ENCODE measurements at regions not wholly inside any gene's neighbourhood (a gene's known extent, or its start where the extent isn't known, plus 50 kb on each side); places are given as distances from the start of the nearest gene placed in this dataset.

GRCh38 chr1:30596470-30596869, 126.9 kb downstream of the MATN1 start:
- TF ChIP-seq, protein P1, sequence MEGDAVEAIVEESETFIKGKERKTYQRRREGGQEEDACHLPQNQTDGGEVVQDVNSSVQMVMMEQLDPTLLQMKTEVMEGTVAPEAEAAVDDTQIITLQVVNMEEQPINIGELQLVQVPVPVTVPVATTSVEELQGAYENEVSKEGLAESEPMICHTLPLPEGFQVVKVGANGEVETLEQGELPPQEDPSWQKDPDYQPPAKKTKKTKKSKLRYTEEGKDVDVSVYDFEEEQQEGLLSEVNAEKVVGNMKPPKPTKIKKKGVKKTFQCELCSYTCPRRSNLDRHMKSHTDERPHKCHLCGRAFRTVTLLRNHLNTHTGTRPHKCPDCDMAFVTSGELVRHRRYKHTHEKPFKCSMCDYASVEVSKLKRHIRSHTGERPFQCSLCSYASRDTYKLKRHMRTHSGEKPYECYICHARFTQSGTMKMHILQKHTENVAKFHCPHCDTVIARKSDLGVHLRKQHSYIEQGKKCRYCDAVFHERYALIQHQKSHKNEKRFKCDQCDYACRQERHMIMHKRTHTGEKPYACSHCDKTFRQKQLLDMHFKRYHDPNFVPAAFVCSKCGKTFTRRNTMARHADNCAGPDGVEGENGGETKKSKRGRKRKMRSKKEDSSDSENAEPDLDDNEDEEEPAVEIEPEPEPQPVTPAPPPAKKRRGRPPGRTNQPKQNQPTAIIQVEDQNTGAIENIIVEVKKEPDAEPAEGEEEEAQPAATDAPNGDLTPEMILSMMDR (CRISPR knock-in tag; IDR thresholded peaks at IDR 0.05), result no peak
- TF ChIP-seq ARNT (IDR thresholded peaks at IDR 0.05) (no peak), ZBTB7A (CRISPR knock-in tag; IDR thresholded peaks at IDR 0.05) (no peak), TRIM24 (CRISPR knock-in tag; IDR thresholded peaks at IDR 0.05) (no peak), ZNF180 (CRISPR knock-in tag; IDR thresholded peaks at IDR 0.05; ENCODE audit: borderline replicate concordance, low read depth) (no peak), HDAC6 (IDR thresholded peaks at IDR 0.05; ENCODE audit: low read depth, low read length) (no peak), ATF3 (CRISPR knock-in tag; IDR thresholded peaks at IDR 0.05) (no peak), ASH2L (IDR thresholded peaks at IDR 0.05; ENCODE audit: insufficient read length, low read depth, low read length) (no peak), CEBPB (IDR thresholded peaks at IDR 0.05; ENCODE audit: borderline replicate concordance, low read depth, low read length) (no peak), EHMT2 (IDR thresholded peaks at IDR 0.05; ENCODE audit: borderline replicate concordance, low read depth, low read length) (no peak), ZNF580 (CRISPR knock-in tag; IDR thresholded peaks at IDR 0.05; ENCODE audit: borderline replicate concordance, low read depth) (no peak), JUND (CRISPR knock-in tag; IDR thresholded peaks at IDR 0.05) (no peak), CHCHD3 (CRISPR knock-in tag; IDR thresholded peaks at IDR 0.05) (no peak)
